ENCODE measurements at regions not wholly inside any gene's neighbourhood (a gene's known extent, or its start where the extent isn't known, plus 50 kb on each side); places are given as distances from the start of the nearest gene placed in this dataset.
"Not testable (repeated sequence)": the region's sequence is repeated elsewhere in the genome, so short reads cannot be mapped to it uniquely, and the experiment has no call there.

DNA sequence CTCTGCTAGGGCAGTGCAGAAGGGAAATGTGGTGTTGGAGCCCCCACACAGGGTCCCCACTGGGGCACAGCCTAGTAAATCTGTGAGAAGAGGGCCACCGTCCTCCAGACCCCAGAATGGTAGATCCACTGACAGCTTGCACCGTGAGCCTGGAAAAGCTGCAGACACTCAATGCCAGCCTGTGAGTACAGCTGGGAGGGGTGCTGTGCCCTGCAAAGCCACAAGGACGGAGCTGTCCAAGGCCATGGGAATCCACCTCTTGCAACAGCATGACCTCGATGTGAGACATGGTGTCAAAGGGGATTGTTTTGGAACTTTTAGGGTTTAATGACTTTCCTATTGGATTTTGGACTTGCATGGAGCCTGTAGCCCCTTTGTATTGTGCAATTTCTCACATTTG lies 220.8 kb upstream of the BRINP3 start:
- TF ChIP-seq, protein P1, sequence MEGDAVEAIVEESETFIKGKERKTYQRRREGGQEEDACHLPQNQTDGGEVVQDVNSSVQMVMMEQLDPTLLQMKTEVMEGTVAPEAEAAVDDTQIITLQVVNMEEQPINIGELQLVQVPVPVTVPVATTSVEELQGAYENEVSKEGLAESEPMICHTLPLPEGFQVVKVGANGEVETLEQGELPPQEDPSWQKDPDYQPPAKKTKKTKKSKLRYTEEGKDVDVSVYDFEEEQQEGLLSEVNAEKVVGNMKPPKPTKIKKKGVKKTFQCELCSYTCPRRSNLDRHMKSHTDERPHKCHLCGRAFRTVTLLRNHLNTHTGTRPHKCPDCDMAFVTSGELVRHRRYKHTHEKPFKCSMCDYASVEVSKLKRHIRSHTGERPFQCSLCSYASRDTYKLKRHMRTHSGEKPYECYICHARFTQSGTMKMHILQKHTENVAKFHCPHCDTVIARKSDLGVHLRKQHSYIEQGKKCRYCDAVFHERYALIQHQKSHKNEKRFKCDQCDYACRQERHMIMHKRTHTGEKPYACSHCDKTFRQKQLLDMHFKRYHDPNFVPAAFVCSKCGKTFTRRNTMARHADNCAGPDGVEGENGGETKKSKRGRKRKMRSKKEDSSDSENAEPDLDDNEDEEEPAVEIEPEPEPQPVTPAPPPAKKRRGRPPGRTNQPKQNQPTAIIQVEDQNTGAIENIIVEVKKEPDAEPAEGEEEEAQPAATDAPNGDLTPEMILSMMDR (IDR thresholded peaks at IDR 0.05), result not testable (repeated sequence)
- not testable (repeated sequence) for TF ChIP-seq POLR2A, EP300, POLR2AphosphoS5 (IDR thresholded peaks at IDR 0.05)

Data from suprapubic skin (tissue), 4 donors.